ENCODE measurements at regions not wholly inside any gene's neighbourhood (a gene's known extent, or its start where the extent isn't known, plus 50 kb on each side); places are given as distances from the start of the nearest gene placed in this dataset.

DNA sequence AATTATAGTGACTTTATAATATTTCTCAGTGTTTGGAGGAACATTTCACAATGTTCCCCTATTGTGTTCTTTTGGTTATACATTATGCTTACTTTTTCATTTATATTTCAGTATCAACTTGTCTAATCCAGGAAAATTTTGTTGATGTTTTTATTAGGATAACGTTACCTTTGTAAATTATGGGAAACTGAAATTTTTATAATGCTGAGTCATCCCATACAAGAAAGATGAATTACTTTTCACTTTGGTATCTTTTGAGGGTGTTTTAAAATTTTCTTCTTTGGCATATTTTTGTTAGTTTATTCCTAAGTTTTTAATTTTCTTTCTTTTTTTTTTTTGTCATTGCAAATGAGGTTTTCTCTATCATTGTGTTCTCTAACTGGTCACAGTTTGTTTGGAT, 542.7 kb downstream of the SLC16A7 start:
- Mint-ChIP-seq H3K36me3 (no peaks in the 10 kb centered on the region), H3K27ac (no peak overlapping the region), H3K4me1 (peaks cover 11% of the 10 kb centered on the region), H3K27me3 (ENCODE audit: low read depth) (no peaks in the 10 kb centered on the region), H3K4me3 (no peak overlapping the region), H3K9me3 (no peaks in the 10 kb centered on the region)
- ChIA-PET CTCF (no interaction called here), POLR2A (no interaction called here)
- ATAC-seq (no peak), DNase-seq (ENCODE audit: low spot score) (no peak)
- TF ChIP-seq PRRX2 (CRISPR knock-in tag; IDR thresholded peaks at IDR 0.05) (no peak), SOX15 (CRISPR knock-in tag; IDR thresholded peaks at IDR 0.05) (no peak), ETV6 (CRISPR knock-in tag; IDR thresholded peaks at IDR 0.05) (no peak), FOXJ3 (CRISPR knock-in tag; IDR thresholded peaks at IDR 0.05; ENCODE audit: borderline replicate concordance) (no peak), ZNF232 (CRISPR knock-in tag; IDR thresholded peaks at IDR 0.05) (no peak), ZNF121 (CRISPR knock-in tag; IDR thresholded peaks at IDR 0.05) (no peak), JAZF1 (CRISPR knock-in tag; IDR thresholded peaks at IDR 0.05) (no peak), ZNF263 (CRISPR knock-in tag; IDR thresholded peaks at IDR 0.05; ENCODE audit: low read depth) (no peak), MXD4 (CRISPR knock-in tag; IDR thresholded peaks at IDR 0.05; ENCODE audit: borderline replicate concordance) (no peak), CREB1 (CRISPR knock-in tag; IDR thresholded peaks at IDR 0.05) (no peak), PREB (CRISPR knock-in tag; IDR thresholded peaks at IDR 0.05; ENCODE audit: borderline replicate concordance) (no peak), TP53 (CRISPR knock-in tag; IDR thresholded peaks at IDR 0.05) (no peak), ZNF671 (CRISPR knock-in tag; IDR thresholded peaks at IDR 0.05) (no peak), ESRRA (CRISPR knock-in tag; IDR thresholded peaks at IDR 0.05; ENCODE audit: borderline replicate concordance) (no peak)
- TF ChIP-seq, protein P1, sequence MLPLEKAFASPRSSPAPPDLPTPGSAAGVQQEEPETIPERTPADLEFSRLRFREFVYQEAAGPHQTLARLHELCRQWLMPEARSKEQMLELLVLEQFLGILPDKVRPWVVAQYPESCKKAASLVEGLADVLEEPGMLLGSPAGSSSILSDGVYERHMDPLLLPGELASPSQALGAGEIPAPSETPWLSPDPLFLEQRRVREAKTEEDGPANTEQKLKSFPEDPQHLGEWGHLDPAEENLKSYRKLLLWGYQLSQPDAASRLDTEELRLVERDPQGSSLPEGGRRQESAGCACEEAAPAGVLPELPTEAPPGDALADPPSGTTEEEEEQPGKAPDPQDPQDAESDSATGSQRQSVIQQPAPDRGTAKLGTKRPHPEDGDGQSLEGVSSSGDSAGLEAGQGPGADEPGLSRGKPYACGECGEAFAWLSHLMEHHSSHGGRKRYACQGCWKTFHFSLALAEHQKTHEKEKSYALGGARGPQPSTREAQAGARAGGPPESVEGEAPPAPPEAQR (CRISPR knock-in tag; IDR thresholded peaks at IDR 0.05) = no peak
- TF ChIP-seq, protein P2, sequence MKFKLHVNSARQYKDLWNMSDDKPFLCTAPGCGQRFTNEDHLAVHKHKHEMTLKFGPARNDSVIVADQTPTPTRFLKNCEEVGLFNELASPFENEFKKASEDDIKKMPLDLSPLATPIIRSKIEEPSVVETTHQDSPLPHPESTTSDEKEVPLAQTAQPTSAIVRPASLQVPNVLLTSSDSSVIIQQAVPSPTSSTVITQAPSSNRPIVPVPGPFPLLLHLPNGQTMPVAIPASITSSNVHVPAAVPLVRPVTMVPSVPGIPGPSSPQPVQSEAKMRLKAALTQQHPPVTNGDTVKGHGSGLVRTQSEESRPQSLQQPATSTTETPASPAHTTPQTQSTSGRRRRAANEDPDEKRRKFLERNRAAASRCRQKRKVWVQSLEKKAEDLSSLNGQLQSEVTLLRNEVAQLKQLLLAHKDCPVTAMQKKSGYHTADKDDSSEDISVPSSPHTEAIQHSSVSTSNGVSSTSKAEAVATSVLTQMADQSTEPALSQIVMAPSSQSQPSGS (CRISPR knock-in tag; IDR thresholded peaks at IDR 0.05; ENCODE audit: borderline replicate concordance, low read depth) = no peak
- TF ChIP-seq, protein P3, sequence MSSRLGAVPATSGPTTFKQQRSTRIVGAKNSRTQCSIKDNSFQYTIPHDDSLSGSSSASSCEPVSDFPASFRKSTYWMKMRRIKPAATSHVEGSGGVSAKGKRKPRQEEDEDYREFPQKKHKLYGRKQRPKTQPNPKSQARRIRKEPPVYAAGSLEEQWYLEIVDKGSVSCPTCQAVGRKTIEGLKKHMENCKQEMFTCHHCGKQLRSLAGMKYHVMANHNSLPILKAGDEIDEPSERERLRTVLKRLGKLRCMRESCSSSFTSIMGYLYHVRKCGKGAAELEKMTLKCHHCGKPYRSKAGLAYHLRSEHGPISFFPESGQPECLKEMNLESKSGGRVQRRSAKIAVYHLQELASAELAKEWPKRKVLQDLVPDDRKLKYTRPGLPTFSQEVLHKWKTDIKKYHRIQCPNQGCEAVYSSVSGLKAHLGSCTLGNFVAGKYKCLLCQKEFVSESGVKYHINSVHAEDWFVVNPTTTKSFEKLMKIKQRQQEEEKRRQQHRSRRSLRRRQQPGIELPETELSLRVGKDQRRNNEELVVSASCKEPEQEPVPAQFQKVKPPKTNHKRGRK (CRISPR knock-in tag; IDR thresholded peaks at IDR 0.05; ENCODE audit: borderline replicate concordance) = no peak
- TF ChIP-seq, protein P4, sequence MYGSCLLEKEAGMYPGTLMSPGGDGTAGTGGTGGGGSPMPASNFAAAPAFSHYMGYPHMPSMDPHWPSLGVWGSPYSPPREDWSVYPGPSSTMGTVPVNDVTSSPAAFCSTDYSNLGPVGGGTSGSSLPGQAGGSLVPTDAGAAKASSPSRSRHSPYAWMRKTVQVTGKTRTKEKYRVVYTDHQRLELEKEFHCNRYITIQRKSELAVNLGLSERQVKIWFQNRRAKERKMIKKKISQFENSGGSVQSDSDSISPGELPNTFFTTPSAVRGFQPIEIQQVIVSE (CRISPR knock-in tag; IDR thresholded peaks at IDR 0.05; ENCODE audit: borderline replicate concordance) = no peak

DNA sequence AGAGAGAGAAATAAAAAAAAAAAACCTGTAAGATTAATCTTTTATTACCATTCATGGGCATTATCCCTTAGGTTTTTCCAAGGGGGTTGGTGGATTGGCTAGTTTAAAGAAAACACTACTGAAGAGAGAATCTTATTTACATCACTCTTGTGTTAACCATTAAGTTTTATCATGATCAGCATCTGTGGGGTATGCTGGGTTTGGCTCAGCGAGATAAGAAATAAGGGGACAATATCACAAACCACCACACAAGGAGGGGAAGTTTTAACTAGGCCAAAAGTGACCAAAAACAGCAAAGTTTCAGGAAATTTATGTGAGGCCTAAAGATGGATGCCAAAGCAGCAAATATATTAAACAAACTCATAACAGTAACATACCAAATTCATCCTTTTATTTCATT, 548.6 kb downstream of the SLC16A7 start:
- Mint-ChIP-seq H3K9me3 (peaks cover 2% of the 10 kb centered on the region; the same call in 1 of the 2 replicates), H3K4me1 (peaks cover 14% of the 10 kb centered on the region), H3K27ac (no peak overlapping the region), H3K27me3 (ENCODE audit: low read depth) (no peaks in the 10 kb centered on the region), H3K4me3 (no peak overlapping the region), H3K36me3 (no peaks in the 10 kb centered on the region)
- no peak for DNase-seq (ENCODE audit: low spot score)
- CTCF ChIA-PET = no interaction called here
- POLR2A ChIA-PET = no interaction called here
- no peak for ATAC-seq
- TF ChIP-seq GABPB1 (CRISPR knock-in tag; IDR thresholded peaks at IDR 0.05) (no peak), RORB (CRISPR knock-in tag; IDR thresholded peaks at IDR 0.05) (no peak), ARID4B (CRISPR knock-in tag; IDR thresholded peaks at IDR 0.05; ENCODE audit: borderline replicate concordance) (no peak)
- TF ChIP-seq, protein P5, sequence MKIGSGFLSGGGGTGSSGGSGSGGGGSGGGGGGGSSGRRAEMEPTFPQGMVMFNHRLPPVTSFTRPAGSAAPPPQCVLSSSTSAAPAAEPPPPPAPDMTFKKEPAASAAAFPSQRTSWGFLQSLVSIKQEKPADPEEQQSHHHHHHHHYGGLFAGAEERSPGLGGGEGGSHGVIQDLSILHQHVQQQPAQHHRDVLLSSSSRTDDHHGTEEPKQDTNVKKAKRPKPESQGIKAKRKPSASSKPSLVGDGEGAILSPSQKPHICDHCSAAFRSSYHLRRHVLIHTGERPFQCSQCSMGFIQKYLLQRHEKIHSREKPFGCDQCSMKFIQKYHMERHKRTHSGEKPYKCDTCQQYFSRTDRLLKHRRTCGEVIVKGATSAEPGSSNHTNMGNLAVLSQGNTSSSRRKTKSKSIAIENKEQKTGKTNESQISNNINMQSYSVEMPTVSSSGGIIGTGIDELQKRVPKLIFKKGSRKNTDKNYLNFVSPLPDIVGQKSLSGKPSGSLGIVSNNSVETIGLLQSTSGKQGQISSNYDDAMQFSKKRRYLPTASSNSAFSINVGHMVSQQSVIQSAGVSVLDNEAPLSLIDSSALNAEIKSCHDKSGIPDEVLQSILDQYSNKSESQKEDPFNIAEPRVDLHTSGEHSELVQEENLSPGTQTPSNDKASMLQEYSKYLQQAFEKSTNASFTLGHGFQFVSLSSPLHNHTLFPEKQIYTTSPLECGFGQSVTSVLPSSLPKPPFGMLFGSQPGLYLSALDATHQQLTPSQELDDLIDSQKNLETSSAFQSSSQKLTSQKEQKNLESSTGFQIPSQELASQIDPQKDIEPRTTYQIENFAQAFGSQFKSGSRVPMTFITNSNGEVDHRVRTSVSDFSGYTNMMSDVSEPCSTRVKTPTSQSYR (CRISPR knock-in tag; IDR thresholded peaks at IDR 0.05) = no peak
- TF ChIP-seq, protein P6, sequence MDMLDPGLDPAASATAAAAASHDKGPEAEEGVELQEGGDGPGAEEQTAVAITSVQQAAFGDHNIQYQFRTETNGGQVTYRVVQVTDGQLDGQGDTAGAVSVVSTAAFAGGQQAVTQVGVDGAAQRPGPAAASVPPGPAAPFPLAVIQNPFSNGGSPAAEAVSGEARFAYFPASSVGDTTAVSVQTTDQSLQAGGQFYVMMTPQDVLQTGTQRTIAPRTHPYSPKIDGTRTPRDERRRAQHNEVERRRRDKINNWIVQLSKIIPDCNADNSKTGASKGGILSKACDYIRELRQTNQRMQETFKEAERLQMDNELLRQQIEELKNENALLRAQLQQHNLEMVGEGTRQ (CRISPR knock-in tag; IDR thresholded peaks at IDR 0.05) = no peak
